DMS153 treated with DMSO at 0.1 percent for 48 hours (cell line): ENCODE measurements at regions not wholly inside any gene's neighbourhood (a gene's known extent, or its start where the extent isn't known, plus 50 kb on each side); places are given as distances from the start of the nearest gene placed in this dataset.
"Not testable (repeated sequence)": the region's sequence is repeated elsewhere in the genome, so short reads cannot be mapped to it uniquely, and the experiment has no call there.

ENCODE experiments used
- DNase-seq: peaks from one replicate; lab custom pipeline; 2025; ENCODE audit not compliant: unreplicated experiment; lab: John Stamatoyannopoulos, UW

- DNase-seq = no peak
Measured at GRCh38 chr3:144791034-144791433, 819.4 kb downstream of the DIPK2A start.

DNA sequence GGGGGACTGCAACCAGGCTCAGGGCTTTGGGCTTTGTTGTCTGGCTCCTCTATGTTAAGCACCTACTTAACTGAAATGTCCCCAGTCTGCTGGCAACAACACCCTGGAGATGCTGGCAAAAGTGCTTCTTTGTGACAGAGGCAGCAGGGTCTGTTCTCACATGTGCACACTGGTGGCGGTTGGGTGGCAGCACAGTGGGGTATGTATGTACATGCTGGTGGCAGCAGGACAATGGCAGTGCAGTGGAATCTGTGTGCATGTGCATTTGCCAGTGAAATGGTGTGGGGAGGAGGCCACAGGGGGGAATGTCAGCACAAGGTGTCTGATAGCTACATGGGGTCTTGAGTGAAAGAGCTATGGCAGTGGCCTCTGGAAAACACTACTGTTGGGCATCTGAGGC is 830.3 kb downstream of the DIPK2A start:
- no peak for DNase-seq

DNA sequence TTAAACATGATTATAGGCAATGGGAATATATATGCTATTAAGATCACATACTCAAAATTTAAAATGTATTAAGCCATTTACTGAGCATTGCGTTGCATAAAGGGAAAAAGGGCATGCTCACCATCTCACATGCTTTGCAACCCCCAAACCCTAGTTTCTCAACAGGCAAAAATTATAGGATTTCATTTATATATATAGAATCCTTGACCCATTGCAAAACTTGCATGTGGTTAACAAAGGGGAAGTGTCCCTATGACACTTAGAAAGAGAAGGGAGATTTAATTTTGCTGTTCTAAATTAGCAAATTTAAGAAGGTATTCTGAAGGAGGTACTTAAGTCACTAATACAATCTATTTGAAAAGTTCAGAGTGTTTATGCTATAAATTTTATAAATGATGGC is 837.8 kb downstream of the DIPK2A start:
- DNase-seq = no peak

GRCh38 chr3:144810160-144810559 is 838.5 kb downstream of the DIPK2A start:
- DNase-seq = no peak

DNA sequence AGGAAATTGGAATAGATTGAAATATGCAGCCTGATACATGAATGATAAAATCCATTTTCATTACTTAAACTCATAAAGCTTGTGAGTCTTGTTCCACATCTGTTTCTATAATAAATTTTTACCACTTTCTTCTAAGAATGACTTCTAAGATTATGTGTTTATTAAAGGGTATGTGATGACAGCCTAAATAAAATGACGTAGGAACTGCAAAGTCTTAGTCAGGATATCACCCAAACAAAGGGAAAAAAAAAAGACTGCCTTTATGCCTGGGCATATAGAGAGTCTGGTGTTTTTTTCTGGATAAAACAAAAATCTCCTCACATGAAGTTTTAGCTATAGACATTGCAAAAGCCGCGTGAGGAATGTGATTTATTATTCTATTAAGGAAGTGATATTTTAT is 844.0 kb downstream of the DIPK2A start:
- no peak for DNase-seq

DNA sequence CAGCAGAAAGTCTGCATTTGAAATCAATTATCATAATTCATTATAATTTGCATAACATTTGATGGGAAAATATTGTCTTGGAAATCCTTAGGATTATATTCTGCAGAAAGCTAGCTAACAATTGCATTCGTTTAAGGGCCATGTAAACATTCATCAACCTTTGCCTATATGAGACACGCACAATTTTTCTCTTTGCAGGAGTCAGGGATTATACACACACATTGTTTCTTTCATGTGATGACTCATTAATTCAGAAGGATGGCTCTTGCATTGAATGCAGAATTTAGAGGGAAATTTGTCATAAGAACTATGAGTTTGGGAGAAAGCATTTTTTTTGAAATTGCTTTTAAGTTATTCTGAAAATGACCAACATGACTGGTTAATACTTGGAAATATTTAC is 844.7 kb downstream of the DIPK2A start:
- no peak for DNase-seq

GRCh38 chr3:144818973-144819372 is 847.4 kb downstream of the DIPK2A start:
- DNase-seq = no peak

- not testable (repeated sequence) for DNase-seq
Measured at GRCh38 chr3:144820232-144820631, 848.6 kb downstream of the DIPK2A start.

- no peak for DNase-seq
Measured at GRCh38 chr3:144820726-144821125, 849.1 kb downstream of the DIPK2A start.

- no peak for DNase-seq
Measured at GRCh38 chr3:144821583-144821982, 850.0 kb downstream of the DIPK2A start.

- no peak for DNase-seq
Measured at GRCh38 chr3:144822671-144823070, 851.0 kb downstream of the DIPK2A start.

GRCh38 chr3:144831955-144832716 is 860.5 kb downstream of the DIPK2A start:
- no peak for DNase-seq

DNA sequence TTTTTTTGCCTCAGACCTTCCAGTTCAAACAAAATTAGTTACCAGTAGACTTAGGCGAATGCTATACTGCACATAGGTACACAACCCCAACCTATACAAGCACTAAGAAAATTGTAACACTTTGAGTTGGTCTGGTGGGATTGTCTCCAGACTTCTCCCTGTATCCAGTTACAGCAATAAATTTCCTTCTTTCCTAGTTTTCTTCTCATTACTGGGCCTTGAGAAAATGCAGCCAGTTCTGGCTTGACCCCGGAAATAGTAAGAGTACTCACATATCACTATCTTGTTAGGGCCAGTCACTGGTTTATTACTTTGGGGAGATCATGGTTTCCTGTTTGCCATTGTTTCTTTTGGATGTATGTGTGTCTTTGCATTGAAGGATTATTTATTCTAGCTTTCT is 868.4 kb downstream of the DIPK2A start:
- no peak for DNase-seq

- no peak for DNase-seq
Measured at GRCh38 chr3:144840866-144841265, 869.2 kb downstream of the DIPK2A start.

DNA sequence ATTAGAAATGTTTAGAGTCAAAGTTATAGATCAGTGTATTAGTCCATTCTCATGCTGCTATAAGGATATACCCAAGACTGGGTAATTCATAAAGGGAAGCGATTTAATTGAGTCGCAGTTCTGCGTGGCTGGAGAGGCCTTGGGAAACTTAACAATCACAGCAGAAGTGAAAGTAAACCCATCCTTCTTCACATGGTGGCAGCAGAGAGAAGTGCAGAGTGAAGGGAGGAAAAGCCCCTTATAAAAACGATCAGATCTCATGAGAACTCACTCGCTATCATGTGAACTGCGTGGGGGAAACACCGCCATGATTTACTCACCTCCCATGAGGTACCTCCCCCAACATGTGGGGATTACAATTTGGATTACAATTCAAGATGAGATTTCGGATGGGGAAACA is 871.5 kb downstream of the DIPK2A start:
- DNase-seq = no peak

DNA sequence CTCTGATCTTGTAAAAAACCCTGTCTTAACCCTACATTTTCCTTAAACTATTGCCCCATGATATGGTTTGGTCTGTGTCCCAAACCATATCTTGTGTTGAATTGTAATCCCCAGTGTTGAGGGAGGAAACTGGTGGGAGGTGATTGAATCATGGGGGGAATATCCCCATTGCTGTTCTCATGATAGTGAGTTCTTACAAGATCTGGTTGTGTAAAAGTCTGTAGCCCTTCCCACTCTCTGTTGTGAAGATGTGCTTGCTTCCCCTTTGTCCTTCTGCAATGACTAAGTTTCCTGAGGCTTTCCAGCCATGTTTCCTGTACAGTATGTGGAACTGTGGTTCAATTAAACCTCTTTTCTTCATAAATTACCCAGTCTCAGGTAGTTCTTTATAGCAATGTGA is 881.4 kb downstream of the DIPK2A start:
- DNase-seq = no peak

DNA sequence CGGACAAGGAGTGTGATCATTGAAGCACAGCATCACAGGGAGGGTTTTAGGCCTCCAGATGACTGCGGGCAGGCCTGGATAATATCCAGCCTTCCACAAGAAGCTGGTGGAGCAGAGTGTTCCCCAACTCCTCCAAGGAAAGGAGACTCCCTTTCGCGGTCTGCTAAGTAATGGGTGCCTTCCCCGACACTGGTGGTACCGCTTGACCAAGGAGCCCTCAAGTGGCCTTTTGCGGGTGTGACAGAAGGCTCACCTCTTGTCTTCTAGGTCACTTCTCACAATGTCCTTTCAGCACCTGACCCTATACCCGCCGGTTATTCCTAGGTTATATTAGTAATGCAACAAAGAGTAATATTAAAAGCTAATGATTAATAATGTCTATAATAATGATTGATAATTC is 882.4 kb downstream of the DIPK2A start:
- DNase-seq = not testable (repeated sequence)

GRCh38 chr3:144859161-144859560 is 887.5 kb downstream of the DIPK2A start:
- DNase-seq = no peak

GRCh38 chr3:144864646-144865045 is 893.0 kb downstream of the DIPK2A start:
- DNase-seq = no peak

DNA sequence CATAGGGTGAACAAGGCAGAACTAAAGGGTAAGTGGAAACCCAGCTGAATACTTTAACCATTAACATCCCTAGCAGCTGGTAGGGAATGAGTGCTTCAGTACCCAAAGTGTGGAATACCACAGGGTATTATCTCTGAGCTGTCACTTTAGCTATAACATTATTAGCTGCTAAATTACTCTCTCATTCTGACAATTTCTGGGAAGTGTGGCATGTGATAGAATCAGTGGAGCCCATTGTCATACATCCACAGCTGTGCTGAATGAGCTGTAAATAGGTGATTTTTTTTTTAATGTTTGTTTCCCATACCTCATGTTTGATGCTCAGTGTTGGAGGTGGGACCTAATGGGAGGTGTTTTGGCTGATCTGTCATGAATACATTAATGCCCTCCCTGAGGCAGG is 894.3 kb downstream of the DIPK2A start:
- DNase-seq = no peak

DNA sequence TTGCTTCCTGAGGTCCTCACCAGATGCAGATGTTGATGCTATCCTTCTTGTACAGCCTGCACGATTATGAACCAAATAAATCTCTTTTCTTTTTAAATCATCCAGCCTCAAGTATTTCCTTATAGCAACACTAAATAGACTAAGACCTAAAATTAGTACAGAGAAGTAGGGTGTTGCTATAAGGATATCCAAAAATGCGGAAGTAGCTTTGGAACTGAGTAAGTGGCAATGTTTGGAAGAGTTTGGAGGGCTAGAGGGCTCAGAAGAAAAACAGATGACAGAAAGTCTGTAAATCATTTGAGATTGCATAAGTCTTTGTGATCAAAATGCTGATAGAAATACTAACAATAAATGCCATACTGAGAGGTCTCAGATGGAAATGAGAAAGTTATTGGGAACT is 894.9 kb downstream of the DIPK2A start:
- DNase-seq = no peak

DNA sequence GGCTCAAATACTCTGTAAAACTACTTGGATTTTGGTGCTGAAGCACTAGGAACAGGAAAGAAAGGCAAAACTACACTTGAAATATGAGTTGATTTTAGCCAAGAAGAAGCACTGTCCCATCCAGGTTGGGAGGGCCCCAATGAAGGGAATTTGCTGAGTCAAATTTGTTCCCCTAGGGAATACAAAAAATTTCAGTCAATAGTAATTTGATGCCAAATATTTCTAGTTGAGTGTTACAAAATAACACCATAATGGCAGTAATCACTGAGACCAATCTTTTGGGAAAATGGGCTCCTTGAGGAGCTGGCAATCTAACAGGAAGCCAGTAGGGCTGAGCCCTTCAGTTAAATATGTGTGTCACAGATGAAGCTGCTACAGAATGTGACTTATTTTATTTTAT is 896.9 kb downstream of the DIPK2A start:
- no peak for DNase-seq

GRCh38 chr3:144873066-144873465 is 901.4 kb downstream of the DIPK2A start:
- DNase-seq = no peak
